ENCODE measurements at regions not wholly inside any gene's neighbourhood (a gene's known extent, or its start where the extent isn't known, plus 50 kb on each side); places are given as distances from the start of the nearest gene placed in this dataset.

DNA sequence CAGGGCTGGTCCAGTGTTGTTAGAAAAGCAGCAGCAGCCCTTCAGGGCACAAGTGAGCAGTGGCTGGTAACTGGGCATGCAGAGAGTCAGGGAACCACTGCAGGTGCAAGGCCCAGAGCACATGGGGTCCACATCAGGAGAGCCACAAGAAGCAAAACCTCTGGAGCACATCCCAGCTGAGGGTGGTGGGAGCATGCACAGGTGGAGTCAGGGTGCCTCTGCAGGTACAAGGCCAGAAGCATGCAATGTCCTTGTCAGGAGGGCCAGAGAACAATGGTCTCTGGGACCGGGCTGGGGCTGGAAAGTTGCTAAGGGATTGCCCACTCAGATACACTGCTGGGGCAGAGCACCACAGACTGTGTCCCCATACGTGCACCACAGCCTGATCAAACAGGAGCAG, 226.1 kb upstream of the UBE2E2 start:
- ChIA-PET RAD21 (ENCODE audit: low non-redundant PET in 1 of 2, low total read pairs in 2 of 2, uncharacterized antibody in 2 of 2, unreplicated experiment in 2 of 2) (no interaction called here), CTCF (no interaction called here), POLR2A (no interaction called here)
- Histone ChIP-seq H4K20me1 (ENCODE audit: insufficient read depth) (no peaks in the 10 kb centered on the region), H3K36me3 (ENCODE audit: control insufficient read depth in 1 of 2, insufficient read depth in 2 of 2, low read length in 2 of 2) (no peaks in the 10 kb centered on the region), H3K4me1 (ENCODE audit: control insufficient read depth in 1 of 2, insufficient read depth in 2 of 2, low read length in 2 of 2) (no peaks in the 10 kb centered on the region), H3K4me3 (replicated peaks in 1 of 2; ENCODE audit: low read depth in 1 of 2, low read length in 2 of 2) (no peak overlapping the region), H3K9me2 (ENCODE audit: insufficient read depth) (no peaks in the 10 kb centered on the region), H3K4me2 (ENCODE audit: low read length) (no peak overlapping the region), H3K27me3 (ENCODE audit: insufficient read depth, low read length) (no peaks in the 10 kb centered on the region), H3K9me3 (ENCODE audit: control insufficient read depth in 1 of 2, insufficient read depth in 1 of 2, low read depth in 1 of 2, low read length in 2 of 2) (no peaks in the 10 kb centered on the region), H3K9ac (ENCODE audit: low read length) (no peak overlapping the region), H2AFZ (ENCODE audit: low read depth, low read length, poor library complexity, severe bottlenecking) (no peak overlapping the region), H3K27ac (ENCODE audit: low read depth, low read length) (no peak overlapping the region), H3K79me2 (ENCODE audit: insufficient read depth, low read length) (no peaks in the 10 kb centered on the region)
- no peak for ATAC-seq
- no TSS peak for BruUV-seq (replicated peaks)
- intact Hi-C loops (cut with micrococcal nuclease) = no loop called here
- DNase-seq (ENCODE audit: low read depth, low spot score) = no peak
- no peak for TF ChIP-seq YY1 (IDR thresholded peaks at IDR 0.05; ENCODE audit: extremely low read depth, insufficient replicate concordance, low read depth, low read length)
- TF ChIP-seq, protein P1, sequence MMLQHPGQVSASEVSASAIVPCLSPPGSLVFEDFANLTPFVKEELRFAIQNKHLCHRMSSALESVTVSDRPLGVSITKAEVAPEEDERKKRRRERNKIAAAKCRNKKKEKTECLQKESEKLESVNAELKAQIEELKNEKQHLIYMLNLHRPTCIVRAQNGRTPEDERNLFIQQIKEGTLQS (IDR thresholded peaks at IDR 0.05) = no peak
- no peak for TF ChIP-seq ZFX (IDR thresholded peaks at IDR 0.05)
- TF ChIP-seq CEBPB (IDR thresholded peaks at IDR 0.05; ENCODE audit: low read depth) = no peak
- no peak for TF ChIP-seq RAD21 (IDR thresholded peaks at IDR 0.05; ENCODE audit: low read depth)
- no peak for TF ChIP-seq ELF1 (IDR thresholded peaks at IDR 0.05; ENCODE audit: borderline replicate concordance, low read depth)
- TF ChIP-seq, protein P2, sequence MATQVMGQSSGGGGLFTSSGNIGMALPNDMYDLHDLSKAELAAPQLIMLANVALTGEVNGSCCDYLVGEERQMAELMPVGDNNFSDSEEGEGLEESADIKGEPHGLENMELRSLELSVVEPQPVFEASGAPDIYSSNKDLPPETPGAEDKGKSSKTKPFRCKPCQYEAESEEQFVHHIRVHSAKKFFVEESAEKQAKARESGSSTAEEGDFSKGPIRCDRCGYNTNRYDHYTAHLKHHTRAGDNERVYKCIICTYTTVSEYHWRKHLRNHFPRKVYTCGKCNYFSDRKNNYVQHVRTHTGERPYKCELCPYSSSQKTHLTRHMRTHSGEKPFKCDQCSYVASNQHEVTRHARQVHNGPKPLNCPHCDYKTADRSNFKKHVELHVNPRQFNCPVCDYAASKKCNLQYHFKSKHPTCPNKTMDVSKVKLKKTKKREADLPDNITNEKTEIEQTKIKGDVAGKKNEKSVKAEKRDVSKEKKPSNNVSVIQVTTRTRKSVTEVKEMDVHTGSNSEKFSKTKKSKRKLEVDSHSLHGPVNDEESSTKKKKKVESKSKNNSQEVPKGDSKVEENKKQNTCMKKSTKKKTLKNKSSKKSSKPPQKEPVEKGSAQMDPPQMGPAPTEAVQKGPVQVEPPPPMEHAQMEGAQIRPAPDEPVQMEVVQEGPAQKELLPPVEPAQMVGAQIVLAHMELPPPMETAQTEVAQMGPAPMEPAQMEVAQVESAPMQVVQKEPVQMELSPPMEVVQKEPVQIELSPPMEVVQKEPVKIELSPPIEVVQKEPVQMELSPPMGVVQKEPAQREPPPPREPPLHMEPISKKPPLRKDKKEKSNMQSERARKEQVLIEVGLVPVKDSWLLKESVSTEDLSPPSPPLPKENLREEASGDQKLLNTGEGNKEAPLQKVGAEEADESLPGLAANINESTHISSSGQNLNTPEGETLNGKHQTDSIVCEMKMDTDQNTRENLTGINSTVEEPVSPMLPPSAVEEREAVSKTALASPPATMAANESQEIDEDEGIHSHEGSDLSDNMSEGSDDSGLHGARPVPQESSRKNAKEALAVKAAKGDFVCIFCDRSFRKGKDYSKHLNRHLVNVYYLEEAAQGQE (IDR thresholded peaks at IDR 0.05; ENCODE audit: low read depth) = no peak
- TF ChIP-seq SRF (IDR thresholded peaks at IDR 0.05; ENCODE audit: low read depth) = no peak
- TF ChIP-seq, protein P3, sequence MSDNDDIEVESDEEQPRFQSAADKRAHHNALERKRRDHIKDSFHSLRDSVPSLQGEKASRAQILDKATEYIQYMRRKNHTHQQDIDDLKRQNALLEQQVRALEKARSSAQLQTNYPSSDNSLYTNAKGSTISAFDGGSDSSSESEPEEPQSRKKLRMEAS (IDR thresholded peaks at IDR 0.05) = no peak
- no peak for TF ChIP-seq EZH2 (IDR thresholded peaks at IDR 0.05)
- TF ChIP-seq, protein P4, sequence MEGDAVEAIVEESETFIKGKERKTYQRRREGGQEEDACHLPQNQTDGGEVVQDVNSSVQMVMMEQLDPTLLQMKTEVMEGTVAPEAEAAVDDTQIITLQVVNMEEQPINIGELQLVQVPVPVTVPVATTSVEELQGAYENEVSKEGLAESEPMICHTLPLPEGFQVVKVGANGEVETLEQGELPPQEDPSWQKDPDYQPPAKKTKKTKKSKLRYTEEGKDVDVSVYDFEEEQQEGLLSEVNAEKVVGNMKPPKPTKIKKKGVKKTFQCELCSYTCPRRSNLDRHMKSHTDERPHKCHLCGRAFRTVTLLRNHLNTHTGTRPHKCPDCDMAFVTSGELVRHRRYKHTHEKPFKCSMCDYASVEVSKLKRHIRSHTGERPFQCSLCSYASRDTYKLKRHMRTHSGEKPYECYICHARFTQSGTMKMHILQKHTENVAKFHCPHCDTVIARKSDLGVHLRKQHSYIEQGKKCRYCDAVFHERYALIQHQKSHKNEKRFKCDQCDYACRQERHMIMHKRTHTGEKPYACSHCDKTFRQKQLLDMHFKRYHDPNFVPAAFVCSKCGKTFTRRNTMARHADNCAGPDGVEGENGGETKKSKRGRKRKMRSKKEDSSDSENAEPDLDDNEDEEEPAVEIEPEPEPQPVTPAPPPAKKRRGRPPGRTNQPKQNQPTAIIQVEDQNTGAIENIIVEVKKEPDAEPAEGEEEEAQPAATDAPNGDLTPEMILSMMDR (IDR thresholded peaks at IDR 0.05 in 2 of 3, conservative IDR thresholded peaks at IDR 0.05 in 1 of 3; ENCODE audit: borderline replicate concordance in 1 of 3, insufficient read depth in 1 of 3, low read depth in 2 of 3, low read length in 2 of 3) = no peak
- no peak for TF ChIP-seq FOSL1 (IDR thresholded peaks at IDR 0.05; ENCODE audit: low read depth)
- TF ChIP-seq POLR2AphosphoS5 (IDR thresholded peaks at IDR 0.05; ENCODE audit: low read depth, low read length) = no peak
- TF ChIP-seq ZNF274 (IDR thresholded peaks at IDR 0.05; ENCODE audit: low read depth, low read length) = no peak
- TF ChIP-seq EZH2phosphoT487 (IDR thresholded peaks at IDR 0.05; ENCODE audit: borderline replicate concordance) = no peak
- TF ChIP-seq, protein P5, sequence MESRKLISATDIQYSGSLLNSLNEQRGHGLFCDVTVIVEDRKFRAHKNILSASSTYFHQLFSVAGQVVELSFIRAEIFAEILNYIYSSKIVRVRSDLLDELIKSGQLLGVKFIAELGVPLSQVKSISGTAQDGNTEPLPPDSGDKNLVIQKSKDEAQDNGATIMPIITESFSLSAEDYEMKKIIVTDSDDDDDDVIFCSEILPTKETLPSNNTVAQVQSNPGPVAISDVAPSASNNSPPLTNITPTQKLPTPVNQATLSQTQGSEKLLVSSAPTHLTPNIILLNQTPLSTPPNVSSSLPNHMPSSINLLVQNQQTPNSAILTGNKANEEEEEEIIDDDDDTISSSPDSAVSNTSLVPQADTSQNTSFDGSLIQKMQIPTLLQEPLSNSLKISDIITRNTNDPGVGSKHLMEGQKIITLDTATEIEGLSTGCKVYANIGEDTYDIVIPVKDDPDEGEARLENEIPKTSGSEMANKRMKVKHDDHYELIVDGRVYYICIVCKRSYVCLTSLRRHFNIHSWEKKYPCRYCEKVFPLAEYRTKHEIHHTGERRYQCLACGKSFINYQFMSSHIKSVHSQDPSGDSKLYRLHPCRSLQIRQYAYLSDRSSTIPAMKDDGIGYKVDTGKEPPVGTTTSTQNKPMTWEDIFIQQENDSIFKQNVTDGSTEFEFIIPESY (IDR thresholded peaks at IDR 0.05; ENCODE audit: extremely low read depth, insufficient replicate concordance, low read length) = no peak
- no peak for TF ChIP-seq SIN3A (IDR thresholded peaks at IDR 0.05; ENCODE audit: low read depth)
